SU-DHL-6 (cell line): ENCODE measurements at regions not wholly inside any gene's neighbourhood (a gene's known extent, or its start where the extent isn't known, plus 50 kb on each side); places are given as distances from the start of the nearest gene placed in this dataset.

Source experiments
- H2AFZ ChIP-seq: fragments of 200-600 bp; sonication (generic); 2 replicates; pipeline ENCODE4 v1.6.1; 2014; ENCODE audit warnings: low read depth, mild to moderate bottlenecking, moderate library complexity, mixed read lengths, antibody characterized with exemption, low read length; ENCODE audit not compliant: severe bottlenecking
- H3F3A ChIP-seq: fragments of 200-600 bp; shearing (Covaris generic); 2 replicates; pipeline ENCODE4 v1.6.0; 2016; ENCODE audit warnings: antibody characterized with exemption, mild to moderate bottlenecking; ENCODE audit not compliant: insufficient read depth
- H3K27ac ChIP-seq: fragments of 200-600 bp; sonication (generic); 2 replicates; pipeline ENCODE4 v1.5.1; 2016; ENCODE audit warnings: low read depth, mild to moderate bottlenecking, low read length, moderate library complexity, mixed read lengths
- H3K27me3 ChIP-seq: fragments of 200-600 bp; sonication (generic), shearing (Covaris generic); 2 replicates; pipeline ENCODE4 v1.6.0; 2014; ENCODE audit warnings: mild to moderate bottlenecking, low read length
- H3K36me3 ChIP-seq: fragments of 200-600 bp; sonication (generic); 2 replicates; pipeline ENCODE4 v1.6.1; 2014; ENCODE audit warnings: mild to moderate bottlenecking, low read length, mixed read lengths
- H3K4me2 ChIP-seq: fragments of 300-600, 200-600 bp; shearing (Covaris generic), sonication (generic); 2 replicates; pipeline ENCODE4 v1.6.0; 2014; ENCODE audit warnings: low read length, low read depth, mild to moderate bottlenecking; ENCODE audit not compliant: poor library complexity, severe bottlenecking
- H3K4me3 ChIP-seq: fragments of 200-600 bp; sonication (generic); 2 replicates; pipeline ENCODE4 v1.5.1; 2014; ENCODE audit warnings: antibody characterized with exemption, low read length, mild to moderate bottlenecking, mixed read lengths; ENCODE audit not compliant: insufficient read depth, poor library complexity, severe bottlenecking
- H3K79me2 ChIP-seq: fragments of 200-600 bp; sonication (generic); 2 replicates; pipeline ENCODE4 v1.6.1; 2014; ENCODE audit warnings: mild to moderate bottlenecking, low read length, moderate library complexity; ENCODE audit not compliant: insufficient read depth
- H3K9ac ChIP-seq: fragments of 200-600 bp; sonication (generic); 2 replicates; pipeline ENCODE4 v1.7.0; 2014; ENCODE audit warnings: mild to moderate bottlenecking, low read length
- H3K9me2 ChIP-seq: fragments of 200-600 bp; sonication (generic); replicated peaks from 2 replicates; pipeline ENCODE4 v1.6.1; 2014; ENCODE audit warnings: low read length; ENCODE audit not compliant: insufficient read depth
- H3K9me3 ChIP-seq: fragments of 200-600 bp; sonication (generic); 2 replicates; pipeline ENCODE4 v1.6.1; 2014; ENCODE audit warnings: low read length, mixed read lengths; ENCODE audit not compliant: insufficient read depth
- H4K20me1 ChIP-seq: fragments of 200-600 bp; sonication (generic); 2 replicates; pipeline ENCODE4 v1.6.1; 2014; ENCODE audit warnings: low read depth, mild to moderate bottlenecking, antibody characterized with exemption, low read length, moderate library complexity, mixed read lengths
- CTCF ChIP-seq: fragments of 200-600 bp; sonication (generic); IDR thresholded peaks from one replicate; pipeline ENCODE4 v1.5.1; 2017; ENCODE audit warnings: antibody characterized with exemption, mild to moderate bottlenecking, low read length, moderate library complexity; ENCODE audit not compliant: insufficient read depth, poor library complexity, severe bottlenecking
- EZH2phosphoT487 ChIP-seq: fragments of 200-600 bp; sonication (generic), shearing (Covaris generic); conservative IDR thresholded peaks from 2 replicates; pipeline ENCODE4 v1.6.1; 2018; ENCODE audit warnings: mild to moderate bottlenecking, antibody characterized with exemption, low read length, moderate library complexity, mixed read lengths

DNA sequence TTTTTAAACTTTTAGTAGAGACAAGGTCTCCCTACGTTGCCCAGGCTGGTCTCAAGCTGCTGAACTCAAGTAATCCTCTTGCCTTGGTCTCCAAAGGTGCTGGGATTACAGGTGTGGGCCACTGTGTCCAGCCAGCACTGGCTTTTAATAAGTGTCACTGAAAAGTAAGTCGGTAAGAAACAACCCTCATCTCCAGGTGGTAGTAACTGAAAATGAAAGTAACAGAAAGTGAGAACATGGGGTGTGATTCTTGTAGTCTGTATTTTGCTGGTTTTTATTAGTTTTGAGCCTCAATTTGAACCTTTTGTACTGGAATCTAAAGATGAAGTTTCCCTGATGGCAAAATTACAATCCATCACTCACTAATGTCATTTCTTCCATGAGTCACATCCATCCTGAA, 238.1 kb upstream of the AGA start:
- Histone ChIP-seq H4K20me1 (no peaks in the 10 kb centered on the region), H3K36me3 (no peaks in the 10 kb centered on the region), H3F3A (no peaks in the 10 kb centered on the region), H3K79me2 (no peaks in the 10 kb centered on the region), H3K9me3 (no peaks in the 10 kb centered on the region), H3K27ac (no peak overlapping the region), H3K27me3 (no peaks in the 10 kb centered on the region), H2AFZ (no peak overlapping the region), H3K4me2 (no peak overlapping the region), H3K9ac (no peak overlapping the region), H3K9me2 (no peaks in the 10 kb centered on the region), H3K4me3 (no peak overlapping the region)
- TF ChIP-seq CTCF, result no peak
- no peak for TF ChIP-seq EZH2phosphoT487

- Histone ChIP-seq H3K27ac (no peak overlapping the region), H3K4me2 (no peak overlapping the region), H3K79me2 (no peaks in the 10 kb centered on the region), H3K4me3 (no peak overlapping the region), H3K9me2 (no peaks in the 10 kb centered on the region), H4K20me1 (no peaks in the 10 kb centered on the region), H3K9ac (no peak overlapping the region), H3F3A (no peaks in the 10 kb centered on the region), H2AFZ (no peak overlapping the region), H3K27me3 (no peaks in the 10 kb centered on the region), H3K9me3 (no peaks in the 10 kb centered on the region), H3K36me3 (no peaks in the 10 kb centered on the region)
- TF ChIP-seq CTCF (no peak), EZH2phosphoT487 (no peak)
Observed at GRCh38 chr4:177681902-177682301, 239.7 kb upstream of the AGA start.

GRCh38 chr4:177687117-177687516, 244.9 kb upstream of the AGA start:
- Histone ChIP-seq H3K36me3 (no peaks in the 10 kb centered on the region), H3K4me3 (no peak overlapping the region), H3F3A (no peaks in the 10 kb centered on the region), H3K27me3 (no peaks in the 10 kb centered on the region; the same call in 1 of the 2 replicates), H3K4me2 (no peak overlapping the region), H3K27ac (no peak overlapping the region), H3K9me2 (no peaks in the 10 kb centered on the region), H3K9me3 (no peaks in the 10 kb centered on the region), H4K20me1 (no peaks in the 10 kb centered on the region), H2AFZ (no peak overlapping the region), H3K79me2 (no peaks in the 10 kb centered on the region), H3K9ac (no peak overlapping the region)
- TF ChIP-seq EZH2phosphoT487, result no peak
- TF ChIP-seq CTCF, result no peak

DNA sequence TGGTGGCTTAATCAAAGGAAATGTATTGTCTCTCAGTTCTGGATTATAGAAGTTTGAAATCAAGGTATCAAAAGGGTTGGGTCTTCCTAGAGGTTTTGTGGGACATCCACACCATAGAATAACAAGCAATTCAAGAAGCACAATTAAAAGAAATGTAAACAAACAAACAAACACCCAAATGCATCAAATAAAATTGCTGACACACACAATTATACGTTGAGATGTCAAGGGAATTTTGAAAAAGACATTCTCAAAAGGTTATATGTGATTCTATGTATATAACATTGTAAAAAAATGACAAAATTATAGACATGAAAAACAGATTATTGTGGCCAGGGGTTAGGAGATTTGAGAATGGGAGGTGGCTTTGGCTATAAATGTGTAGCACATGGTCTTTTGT, 250.7 kb upstream of the AGA start:
- H3K9ac ChIP-seq, result no peak overlapping the region
- no peaks in the 10 kb centered on the region for H3F3A ChIP-seq
- TF ChIP-seq EZH2phosphoT487 (no peak), CTCF (no peak)

More for the DNA sequence above, 250.7 kb upstream of the AGA start:
- Histone ChIP-seq H3K27ac (no peak overlapping the region), H2AFZ (no peak overlapping the region), H3K4me2 (no peak overlapping the region), H3K9me2 (no peaks in the 10 kb centered on the region), H3K27me3 (no peaks in the 10 kb centered on the region), H3K36me3 (no peaks in the 10 kb centered on the region), H3K79me2 (no peaks in the 10 kb centered on the region), H3K4me3 (no peak overlapping the region), H3K9me3 (no peaks in the 10 kb centered on the region), H4K20me1 (no peaks in the 10 kb centered on the region)
